Stimulated activated CD4-positive, alpha-beta T cell treated with anti-CD3 and anti-CD28 coated beads, TNF-alpha, amount 100 ng/mL, for 24 hours (primary cell): ENCODE measurements at regions not wholly inside any gene's neighbourhood (a gene's known extent, or its start where the extent isn't known, plus 50 kb on each side); places are given as distances from the start of the nearest gene placed in this dataset.
"Not testable (repeated sequence)": the region's sequence is repeated elsewhere in the genome, so short reads cannot be mapped to it uniquely, and the experiment has no call there.

ENCODE experiments used
- DNase-seq, 3 experiments: peaks; one replicate each; pipeline ENCODE4 v3.0.0-alpha.2; 2020; ENCODE audit warnings: low read depth in 3 of 3

- DNase-seq: no peak
Observed at GRCh38 chr3:16075647-16076046, 98.8 kb upstream of the GALNT15 start.

- no peak for DNase-seq
Observed at GRCh38 chr3:16076564-16076963, 97.9 kb upstream of the GALNT15 start.

GRCh38 chr3:16077146-16077545 is 97.3 kb upstream of the GALNT15 start:
- DNase-seq: not testable (repeated sequence)

- not testable (repeated sequence) for DNase-seq
Observed at GRCh38 chr3:16077681-16078080, 96.8 kb upstream of the GALNT15 start.

- no peak for DNase-seq
Observed at GRCh38 chr3:16079519-16079918, 95.0 kb upstream of the GALNT15 start.

- DNase-seq: no peak
Observed at GRCh38 chr3:16081661-16082060, 92.8 kb upstream of the GALNT15 start.

GRCh38 chr3:16084887-16085286 is 89.6 kb upstream of the GALNT15 start:
- no peak for DNase-seq

- DNase-seq: no peak
Observed at GRCh38 chr3:16085410-16085809, 89.1 kb upstream of the GALNT15 start.

- DNase-seq: no peak
Observed at GRCh38 chr3:16085884-16086608, 88.4 kb upstream of the GALNT15 start.

GRCh38 chr3:16086690-16087089 is 87.8 kb upstream of the GALNT15 start:
- DNase-seq: no peak

GRCh38 chr3:16088496-16088895 is 86.0 kb upstream of the GALNT15 start:
- no peak for DNase-seq

- DNase-seq: no peak
Observed at GRCh38 chr3:16089521-16089920, 85.0 kb upstream of the GALNT15 start.

GRCh38 chr3:16090024-16090423 is 84.5 kb upstream of the GALNT15 start:
- DNase-seq: no peak

- no peak for DNase-seq
Observed at GRCh38 chr3:16090706-16091105, 83.8 kb upstream of the GALNT15 start.

GRCh38 chr3:16092923-16093322 is 81.6 kb upstream of the GALNT15 start:
- no peak for DNase-seq

GRCh38 chr3:16101295-16102186 is 72.9 kb upstream of the GALNT15 start:
- peak in 1 of 3 experiments; percentile 3 for DNase-seq

GRCh38 chr3:16102187-16102561 is 72.3 kb upstream of the GALNT15 start:
- no peak for DNase-seq

- DNase-seq: no peak
Observed at GRCh38 chr3:16102905-16103364, 71.5 kb upstream of the GALNT15 start.

GRCh38 chr3:16103472-16103871 is 71.0 kb upstream of the GALNT15 start:
- DNase-seq: no peak

- DNase-seq: no peak
Observed at GRCh38 chr3:16104156-16104555, 70.3 kb upstream of the GALNT15 start.

- DNase-seq: no peak
Observed at GRCh38 chr3:16106050-16106449, 68.4 kb upstream of the GALNT15 start.

GRCh38 chr3:16108424-16108823 is 66.1 kb upstream of the GALNT15 start:
- DNase-seq: no peak

- no peak for DNase-seq
Observed at GRCh38 chr3:16109929-16110328, 64.6 kb upstream of the GALNT15 start.
